ELF-1 (cell line): ENCODE measurements at regions not wholly inside any gene's neighbourhood (a gene's known extent, or its start where the extent isn't known, plus 50 kb on each side); places are given as distances from the start of the nearest gene placed in this dataset.

Source experiments
- DNase-seq: peaks from one replicate; pipeline ENCODE4 v3.0.0-alpha.2; 2016; ENCODE audit warnings: low read depth, low spot score

- DNase-seq, result no peak
These were observed 780.2 kb upstream of the SLITRK1 start for GRCh38 chr13:84662491-84662890.

GRCh38 chr13:84661718-84662117 is 779.4 kb upstream of the SLITRK1 start:
- no peak for DNase-seq

GRCh38 chr13:84659359-84659661 is 777.0 kb upstream of the SLITRK1 start:
- DNase-seq, result no peak

GRCh38 chr13:84658491-84659358 is 776.5 kb upstream of the SLITRK1 start:
- no peak for DNase-seq

- no peak for DNase-seq
These were observed 773.4 kb upstream of the SLITRK1 start for GRCh38 chr13:84655677-84656076.

- DNase-seq, result peak; percentile 58
These were observed 772.5 kb upstream of the SLITRK1 start for GRCh38 chr13:84654654-84655275.

- DNase-seq, result no peak
These were observed 771.8 kb upstream of the SLITRK1 start for GRCh38 chr13:84653915-84654534.

- no peak for DNase-seq
These were observed 769.4 kb upstream of the SLITRK1 start for GRCh38 chr13:84651705-84652104.

- no peak for DNase-seq
These were observed 769.0 kb upstream of the SLITRK1 start for GRCh38 chr13:84651288-84651687.

- no peak for DNase-seq
These were observed 767.6 kb upstream of the SLITRK1 start for GRCh38 chr13:84649853-84650252.

GRCh38 chr13:84648069-84648640 is 765.9 kb upstream of the SLITRK1 start:
- no peak for DNase-seq

GRCh38 chr13:84646957-84647356 is 764.7 kb upstream of the SLITRK1 start:
- DNase-seq, result no peak

GRCh38 chr13:84645196-84646012 is 763.1 kb upstream of the SLITRK1 start:
- DNase-seq, result no peak

GRCh38 chr13:84641491-84641890 is 759.2 kb upstream of the SLITRK1 start:
- DNase-seq, result no peak

GRCh38 chr13:84640691-84641090 is 758.4 kb upstream of the SLITRK1 start:
- no peak for DNase-seq

GRCh38 chr13:84630476-84630875 is 748.2 kb upstream of the SLITRK1 start:
- no peak for DNase-seq

- no peak for DNase-seq
These were observed 734.6 kb upstream of the SLITRK1 start for GRCh38 chr13:84616864-84617263.

- DNase-seq, result no peak
These were observed 727.4 kb upstream of the SLITRK1 start for GRCh38 chr13:84609716-84610115.

GRCh38 chr13:84607261-84608013 is 725.2 kb upstream of the SLITRK1 start:
- DNase-seq, result no peak

GRCh38 chr13:84606616-84607015 is 724.3 kb upstream of the SLITRK1 start:
- DNase-seq, result no peak

- peak; percentile 22 for DNase-seq
These were observed 723.7 kb upstream of the SLITRK1 start for GRCh38 chr13:84605927-84606326.
